ENCODE measurements at regions not wholly inside any gene's neighbourhood (a gene's known extent, or its start where the extent isn't known, plus 50 kb on each side); places are given as distances from the start of the nearest gene placed in this dataset.

DNA sequence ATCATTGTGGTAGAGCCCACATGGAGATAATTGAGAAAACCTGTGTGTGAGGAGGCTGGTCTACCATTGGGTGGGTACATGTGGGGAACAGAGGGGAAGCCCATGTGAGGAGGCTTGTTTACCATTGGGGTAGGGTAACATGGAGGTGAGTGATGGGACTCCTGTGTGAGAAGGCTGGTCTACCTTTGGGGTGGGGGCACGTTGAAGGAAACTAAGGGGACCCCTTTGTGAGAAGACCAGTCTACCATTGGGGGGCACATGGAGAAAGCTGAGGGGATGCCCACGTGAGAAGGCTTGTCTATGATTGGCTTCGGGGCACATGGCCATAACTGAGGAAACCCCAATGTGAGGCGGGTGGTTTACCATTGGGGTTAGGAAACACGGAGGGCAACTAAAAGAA lies 158.5 kb downstream of the FBLN2 start:
- CTCF ChIA-PET, result no interaction called here
- Mint-ChIP-seq H3K4me3 (ENCODE audit: low read depth, unreplicated experiment) (no peak overlapping the region), H3K27me3 (ENCODE audit: unreplicated experiment) (peaks cover 100% of the 10 kb centered on the region), H3K36me3 (ENCODE audit: insufficient read depth, unreplicated experiment) (peaks cover 6% of the 10 kb centered on the region), H3K4me1 (ENCODE audit: low read depth, unreplicated experiment) (no peaks in the 10 kb centered on the region), H3K9me3 (ENCODE audit: low read depth, unreplicated experiment) (peaks cover 23% of the 10 kb centered on the region), H3K27ac (ENCODE audit: unreplicated experiment) (no peak overlapping the region)
- TF ChIP-seq, protein P1, sequence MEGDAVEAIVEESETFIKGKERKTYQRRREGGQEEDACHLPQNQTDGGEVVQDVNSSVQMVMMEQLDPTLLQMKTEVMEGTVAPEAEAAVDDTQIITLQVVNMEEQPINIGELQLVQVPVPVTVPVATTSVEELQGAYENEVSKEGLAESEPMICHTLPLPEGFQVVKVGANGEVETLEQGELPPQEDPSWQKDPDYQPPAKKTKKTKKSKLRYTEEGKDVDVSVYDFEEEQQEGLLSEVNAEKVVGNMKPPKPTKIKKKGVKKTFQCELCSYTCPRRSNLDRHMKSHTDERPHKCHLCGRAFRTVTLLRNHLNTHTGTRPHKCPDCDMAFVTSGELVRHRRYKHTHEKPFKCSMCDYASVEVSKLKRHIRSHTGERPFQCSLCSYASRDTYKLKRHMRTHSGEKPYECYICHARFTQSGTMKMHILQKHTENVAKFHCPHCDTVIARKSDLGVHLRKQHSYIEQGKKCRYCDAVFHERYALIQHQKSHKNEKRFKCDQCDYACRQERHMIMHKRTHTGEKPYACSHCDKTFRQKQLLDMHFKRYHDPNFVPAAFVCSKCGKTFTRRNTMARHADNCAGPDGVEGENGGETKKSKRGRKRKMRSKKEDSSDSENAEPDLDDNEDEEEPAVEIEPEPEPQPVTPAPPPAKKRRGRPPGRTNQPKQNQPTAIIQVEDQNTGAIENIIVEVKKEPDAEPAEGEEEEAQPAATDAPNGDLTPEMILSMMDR (IDR thresholded peaks at IDR 0.05; ENCODE audit: unreplicated experiment), result no peak
- BruUV-seq (replicated peaks), result no TSS peak
- DNase-seq, result no peak
- intact Hi-C loops (cut with micrococcal nuclease; ENCODE audit: unreplicated experiment), result no loop called here

DNA sequence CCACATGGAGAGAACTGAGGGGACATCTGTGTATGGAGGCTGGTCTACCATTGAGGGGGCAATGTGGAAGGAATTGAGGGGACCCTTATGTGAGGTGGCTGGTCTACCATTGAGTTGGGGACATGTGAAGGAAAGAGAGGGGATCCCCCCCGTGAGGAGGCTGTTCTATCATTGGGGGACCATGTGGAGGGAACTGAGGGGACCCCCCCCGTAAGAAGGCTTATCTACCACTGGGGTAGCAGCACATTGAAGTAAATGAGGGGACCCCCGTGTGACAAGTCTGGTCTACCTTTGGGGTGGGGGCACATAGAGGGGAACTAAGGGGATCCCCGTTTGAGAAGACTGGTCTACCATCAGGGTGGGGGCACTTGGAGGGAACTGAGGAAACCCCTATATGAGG lies 158.0 kb downstream of the FBLN2 start:
- no peaks in the 10 kb centered on the region for H3K4me1 Mint-ChIP-seq (ENCODE audit: low read depth, unreplicated experiment)
- H3K9me3 Mint-ChIP-seq (ENCODE audit: low read depth, unreplicated experiment), result peaks cover 23% of the 10 kb centered on the region
- no peak overlapping the region for H3K27ac Mint-ChIP-seq (ENCODE audit: unreplicated experiment)
- peaks cover 100% of the 10 kb centered on the region for H3K27me3 Mint-ChIP-seq (ENCODE audit: unreplicated experiment)
- no TSS peak for BruUV-seq (replicated peaks)
- intact Hi-C loops (cut with micrococcal nuclease; ENCODE audit: unreplicated experiment), result no loop called here
- no peak overlapping the region for H3K4me3 Mint-ChIP-seq (ENCODE audit: low read depth, unreplicated experiment)
- CTCF ChIA-PET, result no interaction called here
- peaks cover 6% of the 10 kb centered on the region for H3K36me3 Mint-ChIP-seq (ENCODE audit: insufficient read depth, unreplicated experiment)
- TF ChIP-seq, protein P1 (IDR thresholded peaks at IDR 0.05; ENCODE audit: unreplicated experiment), result no peak
- no peak for DNase-seq

DNA sequence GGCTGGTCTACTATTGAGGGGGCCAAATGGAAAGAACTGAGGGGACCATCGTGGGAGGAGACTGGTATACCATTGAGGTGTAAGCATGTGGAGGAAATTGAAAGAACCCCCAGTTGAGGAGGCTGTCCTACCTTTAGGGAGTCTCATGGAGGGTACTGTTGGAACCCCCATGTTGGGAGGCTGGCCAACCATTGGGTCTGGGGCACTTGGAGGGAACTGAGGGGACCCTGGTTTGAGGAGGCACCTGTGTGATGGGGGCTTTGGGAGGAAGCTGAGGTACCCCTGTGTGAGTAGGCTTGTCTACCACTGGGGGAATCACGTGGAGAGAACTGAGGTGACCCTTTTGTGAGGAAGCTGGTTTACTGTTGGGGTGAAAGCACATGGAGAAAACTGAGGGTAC lies 157.5 kb downstream of the FBLN2 start:
- peaks cover 23% of the 10 kb centered on the region for H3K9me3 Mint-ChIP-seq (ENCODE audit: low read depth, unreplicated experiment)
- TF ChIP-seq, protein P1 (IDR thresholded peaks at IDR 0.05; ENCODE audit: unreplicated experiment), result no peak
- intact Hi-C loops (cut with micrococcal nuclease; ENCODE audit: unreplicated experiment), result no loop called here
- DNase-seq, result no peak
- no peak overlapping the region for H3K27ac Mint-ChIP-seq (ENCODE audit: unreplicated experiment)
- peaks cover 100% of the 10 kb centered on the region for H3K27me3 Mint-ChIP-seq (ENCODE audit: unreplicated experiment)
- H3K36me3 Mint-ChIP-seq (ENCODE audit: insufficient read depth, unreplicated experiment), result peaks cover 6% of the 10 kb centered on the region
- no peak overlapping the region for H3K4me3 Mint-ChIP-seq (ENCODE audit: low read depth, unreplicated experiment)
- H3K4me1 Mint-ChIP-seq (ENCODE audit: low read depth, unreplicated experiment), result no peaks in the 10 kb centered on the region
- no TSS peak for BruUV-seq (replicated peaks)
- CTCF ChIA-PET, result no interaction called here

DNA sequence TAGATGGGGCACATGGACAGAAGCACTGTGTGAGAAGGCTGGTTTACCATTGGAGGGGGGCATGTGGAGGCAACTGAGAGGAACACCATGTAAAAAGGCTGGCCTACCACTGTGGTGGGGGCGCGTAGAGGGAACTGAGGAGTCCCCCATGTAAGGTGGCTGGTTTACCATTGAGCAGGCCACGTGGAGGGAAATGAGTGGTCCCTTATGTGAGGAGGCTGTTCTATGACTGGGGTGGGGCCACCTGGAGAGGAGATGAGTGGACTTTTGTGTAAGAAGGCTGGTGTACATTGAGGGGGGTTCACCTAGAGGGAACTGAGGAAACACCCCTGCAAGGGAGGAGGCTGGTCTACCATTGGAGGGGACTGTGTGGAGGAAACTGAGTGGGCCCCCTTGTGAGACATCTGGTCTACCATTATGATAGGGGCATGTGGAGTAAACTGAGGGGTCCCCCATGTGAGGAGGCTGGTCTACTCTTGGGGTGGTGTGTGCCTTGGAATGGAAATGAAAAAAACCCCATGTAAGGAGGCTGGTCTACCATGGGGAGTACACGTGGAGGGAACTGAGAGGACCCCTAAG lies 156.9 kb downstream of the FBLN2 start:
- H3K27me3 Mint-ChIP-seq (ENCODE audit: unreplicated experiment), result peaks cover 99% of the 10 kb centered on the region
- DNase-seq, result no peak
- no peak overlapping the region for H3K27ac Mint-ChIP-seq (ENCODE audit: unreplicated experiment)
- TF ChIP-seq, protein P1 (IDR thresholded peaks at IDR 0.05; ENCODE audit: unreplicated experiment), result no peak
- intact Hi-C loops (cut with micrococcal nuclease; ENCODE audit: unreplicated experiment), result no loop called here
- no peaks in the 10 kb centered on the region for H3K4me1 Mint-ChIP-seq (ENCODE audit: low read depth, unreplicated experiment)
- H3K4me3 Mint-ChIP-seq (ENCODE audit: low read depth, unreplicated experiment), result no peak overlapping the region
- peaks cover 23% of the 10 kb centered on the region for H3K9me3 Mint-ChIP-seq (ENCODE audit: low read depth, unreplicated experiment)
- CTCF ChIA-PET, result no interaction called here
- no TSS peak for BruUV-seq (replicated peaks)
- peaks cover 6% of the 10 kb centered on the region for H3K36me3 Mint-ChIP-seq (ENCODE audit: insufficient read depth, unreplicated experiment)
